Stimulated activated naive B cell treated with anti-CD40 and anti-IgM and Interleukin-4, amounts not matched to agents 10 μg/mL and 1 μg/mL and 100 μg/mL, for 72 hours (primary cell): ENCODE measurements at regions not wholly inside any gene's neighbourhood (a gene's known extent, or its start where the extent isn't known, plus 50 kb on each side); places are given as distances from the start of the nearest gene placed in this dataset.
"Not testable (repeated sequence)": the region's sequence is repeated elsewhere in the genome, so short reads cannot be mapped to it uniquely, and the experiment has no call there.

Experiments
- ATAC-seq, 2 donors: fragments of 150-1000 bp; cut with Tn5 transposase; replicated peaks; 2 replicates each; pipeline ENCODE4 v1.10.0; 2021; ENCODE audit warnings: moderate library complexity in 1 of 2
- DNase-seq: peaks from one replicate; pipeline ENCODE4 v3.0.0; 2021
- H3K27ac Mint-ChIP-seq: one replicate; pipeline ENCODE4 v1.8.0; 2022; ENCODE audit warnings: mild to moderate bottlenecking, mixed read lengths
- H3K27me3 Mint-ChIP-seq, 2 donors: one replicate each; pipeline ENCODE4 v1.8.0; 2022; ENCODE audit warnings: mixed read lengths in 2 of 2
- H3K36me3 Mint-ChIP-seq, 2 donors: one replicate each; pipeline ENCODE4 v1.8.0; 2022; ENCODE audit warnings: mixed read lengths in 2 of 2, mild to moderate bottlenecking in 1 of 2
- H3K4me1 Mint-ChIP-seq, 2 donors: one replicate each; pipeline ENCODE4 v1.8.0; 2022; ENCODE audit warnings: mixed read lengths in 2 of 2, mild to moderate bottlenecking in 1 of 2
- H3K4me3 Mint-ChIP-seq, 2 donors: one replicate each; pipeline ENCODE4 v1.8.0; 2022; ENCODE audit warnings: mild to moderate bottlenecking in 2 of 2, mixed read lengths in 2 of 2, moderate library complexity in 1 of 2
- H3K9me3 Mint-ChIP-seq, 2 donors: one replicate each; pipeline ENCODE4 v1.8.0; 2022; ENCODE audit warnings: mixed read lengths in 2 of 2, mild to moderate bottlenecking in 1 of 2

GRCh38 chr2:85969367-85969766 is 80.6 kb upstream of the ST3GAL5 start:
- not testable (repeated sequence) for H3K36me3 Mint-ChIP-seq, DNase-seq, ATAC-seq, H3K27ac Mint-ChIP-seq, H3K4me3 Mint-ChIP-seq, H3K27me3 Mint-ChIP-seq, H3K4me1 Mint-ChIP-seq
- H3K9me3 Mint-ChIP-seq = peaks cover 7 to 13% of the 10 kb centered on the region in 2 donors

- H3K9me3 Mint-ChIP-seq, H3K4me3 Mint-ChIP-seq, H3K36me3 Mint-ChIP-seq, DNase-seq, H3K27ac Mint-ChIP-seq, H3K4me1 Mint-ChIP-seq, H3K27me3 Mint-ChIP-seq, ATAC-seq: not testable (repeated sequence)
These were observed 77.0 kb upstream of the ST3GAL5 start for GRCh38 chr2:85965770-85966169.

- not testable (repeated sequence) for H3K36me3 Mint-ChIP-seq, DNase-seq, ATAC-seq, H3K4me1 Mint-ChIP-seq, H3K27me3 Mint-ChIP-seq, H3K4me3 Mint-ChIP-seq, H3K27ac Mint-ChIP-seq, H3K9me3 Mint-ChIP-seq
These were observed 75.1 kb upstream of the ST3GAL5 start for GRCh38 chr2:85963747-85964418.

- H3K4me3 Mint-ChIP-seq = no peak overlapping the region
- H3K27me3 Mint-ChIP-seq = peaks cover 0 to 4% of the 10 kb centered on the region in 2 donors
- peaks cover 3% of the 10 kb centered on the region in 2 donors for H3K36me3 Mint-ChIP-seq
- no peak for DNase-seq
- no peak overlapping the region for H3K27ac Mint-ChIP-seq
- no peak for ATAC-seq
- peaks cover 0 to 3% of the 10 kb centered on the region in 2 donors for H3K4me1 Mint-ChIP-seq
- H3K9me3 Mint-ChIP-seq = peaks cover 0 to 8% of the 10 kb centered on the region in 2 donors
These were observed 74.3 kb upstream of the ST3GAL5 start for GRCh38 chr2:85963068-85963467.

- peaks cover 0 to 4% of the 10 kb centered on the region in 2 donors for H3K27me3 Mint-ChIP-seq
- DNase-seq (no peak), ATAC-seq (no peak)
- no peak overlapping the region for H3K4me3 Mint-ChIP-seq
- H3K36me3 Mint-ChIP-seq = peaks cover 3% of the 10 kb centered on the region in 2 donors
- H3K9me3 Mint-ChIP-seq = peaks cover 0 to 8% of the 10 kb centered on the region in 2 donors
- peaks cover 0 to 3% of the 10 kb centered on the region in 2 donors for H3K4me1 Mint-ChIP-seq
- H3K27ac Mint-ChIP-seq = no peak overlapping the region
These were observed 73.0 kb upstream of the ST3GAL5 start for GRCh38 chr2:85961754-85962153.

- Mint-ChIP-seq H3K4me1 (peaks cover 0 to 3% of the 10 kb centered on the region in 2 donors), H3K9me3 (peaks cover 0 to 8% of the 10 kb centered on the region in 2 donors), H3K27me3 (peaks cover 0 to 4% of the 10 kb centered on the region in 2 donors), H3K4me3 (no peak overlapping the region), H3K27ac (no peak overlapping the region), H3K36me3 (peaks cover 3% of the 10 kb centered on the region in 2 donors)
- DNase-seq (no peak), ATAC-seq (no peak)
These were observed 72.3 kb upstream of the ST3GAL5 start for GRCh38 chr2:85961053-85961452.

- no peak for DNase-seq
- no peak overlapping the region for H3K4me3 Mint-ChIP-seq
- peaks cover 0 to 4% of the 10 kb centered on the region in 2 donors for H3K9me3 Mint-ChIP-seq
- ATAC-seq = no peak
- H3K36me3 Mint-ChIP-seq = peaks cover under 1 to 1% of the 10 kb centered on the region in 2 donors
- H3K27ac Mint-ChIP-seq = peak overlapping the region; percentile 20
- peaks cover 0 to under 1% of the 10 kb centered on the region in 2 donors for H3K27me3 Mint-ChIP-seq
- H3K4me1 Mint-ChIP-seq = peaks cover 0 to 3% of the 10 kb centered on the region in 2 donors
These were observed 71.0 kb upstream of the ST3GAL5 start for GRCh38 chr2:85959826-85960225.

- Mint-ChIP-seq H3K36me3 (peaks cover 0 to 1% of the 10 kb centered on the region in 2 donors), H3K27me3 (no peaks in the 10 kb centered on the region), H3K4me1 (peaks cover 0 to 6% of the 10 kb centered on the region in 2 donors), H3K4me3 (no peak overlapping the region), H3K27ac (no peak overlapping the region), H3K9me3 (peaks cover 0 to 4% of the 10 kb centered on the region in 2 donors)
- DNase-seq = no peak
- ATAC-seq = no peak
These were observed 70.4 kb upstream of the ST3GAL5 start for GRCh38 chr2:85959185-85959584.

GRCh38 chr2:85958731-85959130 is 69.9 kb upstream of the ST3GAL5 start:
- DNase-seq (no peak), ATAC-seq (no peak)
- H3K4me3 Mint-ChIP-seq = no peak overlapping the region
- no peaks in the 10 kb centered on the region for H3K27me3 Mint-ChIP-seq
- peaks cover 0 to 1% of the 10 kb centered on the region in 2 donors for H3K36me3 Mint-ChIP-seq
- peaks cover 0 to 4% of the 10 kb centered on the region in 2 donors for H3K4me1 Mint-ChIP-seq
- no peak overlapping the region for H3K27ac Mint-ChIP-seq
- peaks cover 0 to 4% of the 10 kb centered on the region in 2 donors for H3K9me3 Mint-ChIP-seq

GRCh38 chr2:85957256-85957655 is 68.5 kb upstream of the ST3GAL5 start:
- Mint-ChIP-seq H3K27me3 (no peaks in the 10 kb centered on the region), H3K36me3 (peaks cover 0 to 1% of the 10 kb centered on the region in 2 donors), H3K9me3 (peaks cover 0 to 4% of the 10 kb centered on the region in 2 donors), H3K27ac (no peak overlapping the region), H3K4me1 (peaks cover 0 to 4% of the 10 kb centered on the region in 2 donors), H3K4me3 (no peak overlapping the region)
- no peak for DNase-seq
- no peak for ATAC-seq

GRCh38 chr2:85956646-85957039 is 67.9 kb upstream of the ST3GAL5 start:
- no peaks in the 10 kb centered on the region for H3K27me3 Mint-ChIP-seq
- H3K4me3 Mint-ChIP-seq = no peak overlapping the region
- peaks cover 0 to 4% of the 10 kb centered on the region in 2 donors for H3K9me3 Mint-ChIP-seq
- no peak overlapping the region for H3K27ac Mint-ChIP-seq
- no peak for DNase-seq
- H3K36me3 Mint-ChIP-seq = peaks cover 0 to 1% of the 10 kb centered on the region in 2 donors
- peaks cover 0 to 4% of the 10 kb centered on the region in 2 donors for H3K4me1 Mint-ChIP-seq
- ATAC-seq = no peak

- DNase-seq = no peak
- Mint-ChIP-seq H3K4me1 (peaks cover 0 to 4% of the 10 kb centered on the region in 2 donors), H3K9me3 (no peaks in the 10 kb centered on the region), H3K27me3 (no peaks in the 10 kb centered on the region), H3K36me3 (no peaks in the 10 kb centered on the region), H3K4me3 (no peak overlapping the region), H3K27ac (peak overlapping the region; percentile 56)
- ATAC-seq = no peak
These were observed 66.0 kb upstream of the ST3GAL5 start for GRCh38 chr2:85954590-85955458.

- ATAC-seq = no peak
- Mint-ChIP-seq H3K36me3 (no peaks in the 10 kb centered on the region), H3K9me3 (no peaks in the 10 kb centered on the region), H3K4me1 (peaks cover 0 to 4% of the 10 kb centered on the region in 2 donors), H3K27ac (peak overlapping the region; percentile 56), H3K4me3 (no peak overlapping the region), H3K27me3 (no peaks in the 10 kb centered on the region)
- no peak for DNase-seq
These were observed 65.4 kb upstream of the ST3GAL5 start for GRCh38 chr2:85954192-85954589.

GRCh38 chr2:85953476-85953875 is 64.7 kb upstream of the ST3GAL5 start:
- no peak for ATAC-seq
- H3K4me1 Mint-ChIP-seq = peaks cover 0 to 4% of the 10 kb centered on the region in 2 donors
- H3K27me3 Mint-ChIP-seq = no peaks in the 10 kb centered on the region
- DNase-seq = no peak
- H3K9me3 Mint-ChIP-seq = peaks cover 0 to 2% of the 10 kb centered on the region in 2 donors
- H3K4me3 Mint-ChIP-seq = no peak overlapping the region
- no peaks in the 10 kb centered on the region for H3K36me3 Mint-ChIP-seq
- no peak overlapping the region for H3K27ac Mint-ChIP-seq
